IPS-18a (cell line): ENCODE measurements at regions not wholly inside any gene's neighbourhood (a gene's known extent, or its start where the extent isn't known, plus 50 kb on each side); places are given as distances from the start of the nearest gene placed in this dataset.

Experiments
- H3K27ac ChIP-seq: one replicate; pipeline ENCODE4 v1.5.1; 2013; ENCODE audit warnings: low read length
- H3K27me3 ChIP-seq: one replicate; pipeline ENCODE4 v1.6.1; 2013; ENCODE audit warnings: mild to moderate bottlenecking, low read length; ENCODE audit not compliant: control insufficient read depth, insufficient read depth
- H3K36me3 ChIP-seq: one replicate; pipeline ENCODE4 v1.6.1; 2013; ENCODE audit warnings: low read depth, low read length; ENCODE audit not compliant: control insufficient read depth
- H3K4me1 ChIP-seq: one replicate; pipeline ENCODE4 v1.6.1; 2013; ENCODE audit warnings: low read depth, low read length; ENCODE audit not compliant: control insufficient read depth
- H3K4me3 ChIP-seq: one replicate; pipeline ENCODE4 v1.5.1; 2013; ENCODE audit warnings: low read length
- H3K9ac ChIP-seq: one replicate; pipeline ENCODE4 v1.6.1; 2013; ENCODE audit warnings: mild to moderate bottlenecking, low read length, moderate library complexity
- H3K9me3 ChIP-seq: one replicate; pipeline ENCODE4 v1.6.1; 2013; ENCODE audit warnings: low read depth, low read length; ENCODE audit not compliant: control insufficient read depth

DNA sequence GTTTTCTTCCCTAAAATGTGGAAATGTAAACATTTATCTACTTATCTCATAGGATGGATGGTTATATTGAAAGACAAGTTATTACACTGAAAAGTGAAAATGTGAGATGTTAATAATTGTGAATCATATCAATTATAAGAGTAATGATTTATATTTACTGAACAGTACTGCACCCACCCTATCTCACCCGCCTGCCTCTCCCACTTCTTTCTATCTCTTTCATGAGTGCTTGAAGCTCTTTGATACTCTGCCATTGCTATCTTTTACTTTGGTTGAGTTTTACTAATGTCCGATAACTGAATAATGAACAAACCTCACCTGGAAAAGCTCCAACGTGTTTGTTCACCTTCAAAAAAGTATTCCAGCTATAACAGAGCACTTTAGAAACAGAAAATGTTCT is 263.0 kb upstream of the UBASH3B start:
- Histone ChIP-seq H3K4me3 (no peak overlapping the region), H3K9ac (no peak overlapping the region), H3K4me1 (no peaks in the 10 kb centered on the region), H3K27me3 (no peaks in the 10 kb centered on the region), H3K9me3 (no peaks in the 10 kb centered on the region), H3K27ac (no peak overlapping the region), H3K36me3 (no peaks in the 10 kb centered on the region)

DNA sequence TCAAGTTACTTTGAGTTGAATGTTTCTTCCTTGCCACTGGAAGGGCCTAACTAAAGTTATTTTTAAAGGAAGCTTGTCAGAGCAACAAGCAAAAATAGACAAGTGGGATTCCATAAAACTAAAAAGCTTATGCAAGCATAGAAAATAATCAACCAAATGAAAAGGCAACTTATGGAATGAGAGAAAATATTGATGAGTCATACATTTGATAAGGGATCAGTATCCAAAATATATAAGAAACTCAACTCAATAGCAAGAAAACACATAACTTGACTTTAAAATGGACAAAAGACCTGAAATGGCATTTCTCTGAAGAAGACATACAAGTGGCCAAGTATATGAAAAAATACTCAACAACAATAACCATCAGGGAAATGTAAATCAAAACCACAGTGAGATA is 264.5 kb upstream of the UBASH3B start:
- H3K27me3 ChIP-seq, result no peaks in the 10 kb centered on the region
- no peak overlapping the region for H3K9ac ChIP-seq
- H3K27ac ChIP-seq, result no peak overlapping the region
- no peaks in the 10 kb centered on the region for H3K36me3 ChIP-seq
- H3K9me3 ChIP-seq, result no peaks in the 10 kb centered on the region
- H3K4me3 ChIP-seq, result no peak overlapping the region
- H3K4me1 ChIP-seq, result no peaks in the 10 kb centered on the region

DNA sequence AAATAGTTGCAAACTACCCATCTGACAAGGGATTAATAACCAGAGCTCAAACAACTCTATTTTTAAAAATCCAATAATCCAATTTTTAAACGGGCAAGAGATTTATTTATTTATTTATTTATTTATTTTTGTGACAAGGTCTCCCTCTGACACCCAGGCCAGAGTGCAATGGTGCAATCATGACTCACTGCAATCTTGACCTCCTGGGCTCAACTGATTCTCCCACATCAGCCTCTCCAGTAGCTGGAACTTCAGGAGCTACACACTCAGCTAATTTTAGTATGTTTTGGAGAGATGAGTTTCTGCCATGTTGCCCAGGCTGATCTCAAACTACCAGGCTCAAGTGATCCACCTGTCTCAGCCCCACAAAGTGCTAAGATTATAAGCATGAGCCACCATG is 267.2 kb upstream of the BLID start:
- no peaks in the 10 kb centered on the region for H3K9me3 ChIP-seq
- H3K27ac ChIP-seq, result no peak overlapping the region
- no peaks in the 10 kb centered on the region for H3K27me3 ChIP-seq
- no peaks in the 10 kb centered on the region for H3K4me1 ChIP-seq
- H3K36me3 ChIP-seq, result no peaks in the 10 kb centered on the region
- H3K4me3 ChIP-seq, result no peak overlapping the region
- H3K9ac ChIP-seq, result no peak overlapping the region

DNA sequence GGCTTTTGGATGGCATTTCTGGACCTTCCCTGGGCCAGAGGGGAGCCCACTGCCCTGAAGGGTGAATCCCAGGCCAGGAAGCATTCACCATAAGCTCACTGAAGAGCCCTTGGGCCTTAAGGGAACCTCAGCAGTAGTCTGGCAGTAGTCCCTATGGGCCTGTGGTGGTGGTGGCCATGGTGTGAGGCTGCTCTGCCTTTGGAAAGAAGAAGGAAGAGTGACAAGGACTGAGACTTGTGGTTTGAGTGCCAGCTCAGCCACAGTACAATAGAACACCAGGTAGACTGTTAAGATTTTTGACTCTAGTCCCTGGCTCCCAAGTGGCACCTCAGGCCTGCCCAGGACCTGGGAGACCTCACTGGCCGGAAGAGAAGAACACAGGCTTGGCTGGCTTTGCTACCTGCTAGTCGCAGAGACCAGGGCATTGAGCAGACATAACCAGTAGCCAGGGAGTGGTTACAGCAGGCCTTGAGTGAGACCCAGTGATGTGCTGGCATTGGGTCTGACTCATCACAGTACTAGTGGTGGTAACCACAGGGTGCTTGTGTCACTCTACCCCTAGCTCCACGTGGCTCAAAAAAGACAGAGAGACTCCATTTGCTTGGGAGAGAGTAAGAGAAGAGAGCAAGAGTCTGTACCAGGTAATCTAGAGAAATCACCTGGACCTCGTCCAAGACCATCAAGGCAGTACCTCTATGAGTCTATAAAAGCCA is 259.8 kb upstream of the BLID start:
- no peak overlapping the region for H3K9ac ChIP-seq
- H3K27ac ChIP-seq, result no peak overlapping the region
- no peaks in the 10 kb centered on the region for H3K27me3 ChIP-seq
- no peaks in the 10 kb centered on the region for H3K36me3 ChIP-seq
- peaks cover 5% of the 10 kb centered on the region for H3K4me1 ChIP-seq
- no peaks in the 10 kb centered on the region for H3K9me3 ChIP-seq
- H3K4me3 ChIP-seq, result no peak overlapping the region

DNA sequence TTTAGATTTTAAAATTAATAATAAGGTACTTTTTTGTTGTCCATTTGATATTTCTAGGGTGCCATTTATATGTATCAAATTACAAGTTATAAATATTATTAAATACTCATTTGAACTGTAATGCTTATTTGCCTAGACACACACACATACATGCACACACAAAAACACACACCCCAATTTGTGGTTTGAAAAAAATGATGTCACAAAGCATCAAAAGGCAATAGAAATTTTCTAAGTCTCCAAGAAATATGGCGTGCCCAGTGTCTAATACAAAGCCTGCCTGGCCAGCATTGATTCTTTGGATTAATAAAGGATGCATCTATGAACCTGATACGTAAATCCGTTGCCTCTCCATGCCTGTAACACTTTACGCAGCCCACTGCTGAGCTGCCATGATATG is 252.8 kb upstream of the BLID start:
- H3K9me3 ChIP-seq, result no peaks in the 10 kb centered on the region
- peaks cover 6% of the 10 kb centered on the region for H3K4me1 ChIP-seq
- H3K36me3 ChIP-seq, result no peaks in the 10 kb centered on the region
- no peak overlapping the region for H3K9ac ChIP-seq
- H3K4me3 ChIP-seq, result no peak overlapping the region
- H3K27ac ChIP-seq, result no peak overlapping the region
- H3K27me3 ChIP-seq, result no peaks in the 10 kb centered on the region

DNA sequence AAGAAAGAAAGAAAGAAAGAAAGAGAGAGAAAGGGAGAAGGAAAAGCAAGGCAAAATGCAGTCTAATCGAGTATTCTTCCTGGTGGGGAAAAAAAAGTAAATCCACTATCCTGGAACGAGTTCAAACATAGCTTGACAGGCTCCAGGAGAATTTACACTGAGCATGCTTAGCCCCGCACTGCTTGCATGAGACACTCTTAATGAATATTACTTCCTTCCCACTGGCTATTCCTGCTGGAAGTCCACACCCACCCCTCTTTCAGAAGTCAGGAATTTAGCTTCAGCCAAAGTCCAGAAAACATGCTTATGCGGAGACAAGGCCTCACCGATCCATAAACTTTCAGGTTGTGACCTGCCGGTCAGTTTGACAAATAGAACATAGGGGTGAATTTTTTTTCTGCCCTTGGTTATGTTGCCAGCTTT is 251.8 kb upstream of the BLID start:
- H3K36me3 ChIP-seq, result no peaks in the 10 kb centered on the region
- H3K9ac ChIP-seq, result no peak overlapping the region
- no peaks in the 10 kb centered on the region for H3K9me3 ChIP-seq
- H3K4me3 ChIP-seq, result no peak overlapping the region
- H3K4me1 ChIP-seq, result peaks cover 3% of the 10 kb centered on the region
- no peak overlapping the region for H3K27ac ChIP-seq
- no peaks in the 10 kb centered on the region for H3K27me3 ChIP-seq

DNA sequence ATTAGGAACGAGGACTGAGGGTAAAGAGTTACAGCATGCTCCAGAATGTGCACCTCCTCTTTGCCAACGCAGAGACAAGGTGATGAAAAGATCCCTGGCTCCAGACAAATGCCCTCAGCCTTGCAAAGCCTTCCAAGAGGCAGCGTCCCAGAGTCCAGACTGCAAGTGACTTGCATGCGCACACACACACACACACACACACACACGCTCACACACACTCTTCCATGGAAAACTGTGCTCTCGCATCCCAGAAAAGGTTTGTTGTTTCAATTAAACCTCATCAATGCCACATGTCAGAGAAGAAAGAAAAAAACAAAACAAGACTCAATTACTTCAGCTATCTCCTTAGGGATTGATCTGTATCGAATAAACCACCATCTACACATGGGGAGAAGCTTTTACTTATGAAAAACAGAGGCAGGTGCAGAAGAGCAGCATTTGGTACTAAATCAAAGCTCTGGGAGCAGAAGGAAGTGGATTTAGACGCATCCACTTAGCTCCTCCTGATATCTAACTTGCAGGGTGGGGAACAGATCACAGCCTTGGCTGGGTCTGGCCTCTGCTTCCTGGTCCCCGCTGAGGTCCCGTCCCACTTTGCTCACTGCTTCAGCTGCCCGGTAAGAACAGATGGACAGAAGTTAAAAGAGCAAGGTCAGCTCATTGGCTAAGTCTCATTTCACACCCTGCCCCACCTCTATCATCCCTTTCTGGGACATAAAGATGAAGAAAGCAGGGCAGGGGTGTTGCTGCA is 249.8 kb upstream of the BLID start:
- Histone ChIP-seq H3K27me3 (no peaks in the 10 kb centered on the region), H3K36me3 (no peaks in the 10 kb centered on the region), H3K4me3 (no peak overlapping the region), H3K9ac (no peak overlapping the region), H3K4me1 (peaks cover 3% of the 10 kb centered on the region), H3K27ac (no peak overlapping the region), H3K9me3 (no peaks in the 10 kb centered on the region)

DNA sequence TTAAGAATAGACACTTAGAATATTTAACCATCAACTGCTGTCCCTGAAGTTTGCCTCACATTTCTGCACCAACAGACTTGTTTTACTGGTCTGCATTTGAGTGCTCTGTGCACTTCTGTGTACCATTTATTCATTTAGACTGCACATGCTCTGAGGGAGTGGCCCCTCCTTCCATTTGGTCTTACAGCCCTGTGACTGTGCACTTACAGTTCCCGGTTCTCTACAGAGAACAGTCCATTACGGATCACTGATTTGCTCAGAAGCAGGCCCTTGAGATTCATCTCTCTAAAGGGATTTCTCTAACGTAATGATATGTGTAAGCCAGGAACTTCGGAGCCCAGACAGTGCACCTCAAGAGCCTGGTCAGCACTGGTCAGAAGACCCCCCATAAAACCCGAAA is 247.3 kb upstream of the BLID start:
- H3K9ac ChIP-seq, result no peak overlapping the region
- H3K27me3 ChIP-seq, result no peaks in the 10 kb centered on the region

DNA sequence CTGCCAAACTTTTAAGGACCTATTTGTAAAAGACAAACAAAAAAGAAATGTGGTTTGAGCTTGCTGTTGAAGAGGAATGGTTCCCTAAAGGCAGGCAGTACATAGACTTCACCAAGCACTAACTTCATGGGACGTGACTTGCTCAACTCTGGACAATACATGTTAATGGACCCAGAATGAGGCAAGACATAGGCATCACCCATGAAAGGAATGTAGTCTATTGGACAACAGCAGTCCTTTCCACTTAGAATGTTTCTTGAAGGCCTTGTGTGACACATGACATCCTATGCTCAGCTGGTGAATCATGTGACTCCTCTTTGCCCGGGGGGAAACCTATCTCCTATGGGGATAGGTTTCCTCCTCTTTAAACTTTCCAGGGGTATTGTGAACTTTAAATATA is 246.4 kb upstream of the BLID start:
- Histone ChIP-seq H3K36me3 (no peaks in the 10 kb centered on the region), H3K4me1 (peaks cover 3% of the 10 kb centered on the region), H3K27me3 (no peaks in the 10 kb centered on the region), H3K4me3 (no peak overlapping the region), H3K9ac (no peak overlapping the region), H3K27ac (no peak overlapping the region), H3K9me3 (no peaks in the 10 kb centered on the region)

More for the DNA sequence above, 247.3 kb upstream of the BLID start:
- no peak overlapping the region for H3K4me3 ChIP-seq
- H3K4me1 ChIP-seq, result peaks cover 3% of the 10 kb centered on the region
- no peaks in the 10 kb centered on the region for H3K36me3 ChIP-seq
- H3K9me3 ChIP-seq, result no peaks in the 10 kb centered on the region
- H3K27ac ChIP-seq, result no peak overlapping the region

DNA sequence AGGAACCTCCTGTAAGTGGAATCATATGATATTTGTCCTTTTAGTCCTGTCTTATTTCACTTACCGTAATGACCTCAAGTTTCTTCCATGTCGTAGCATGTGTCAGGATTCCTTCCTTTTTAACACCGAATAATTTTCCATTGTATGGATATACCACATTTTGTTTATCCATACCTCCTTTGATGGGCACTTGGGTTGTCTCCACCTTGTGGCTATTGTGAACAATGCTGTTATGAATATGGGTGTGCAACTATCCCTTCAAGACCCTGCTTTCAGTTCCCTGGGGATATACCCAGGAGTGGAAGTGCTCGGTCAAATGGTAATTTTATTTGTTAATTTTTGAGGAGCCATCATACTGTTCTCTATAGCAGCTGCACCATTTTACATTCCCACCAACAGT is 244.9 kb upstream of the BLID start:
- Histone ChIP-seq H3K4me3 (no peak overlapping the region), H3K27ac (no peak overlapping the region), H3K9ac (no peak overlapping the region), H3K27me3 (no peaks in the 10 kb centered on the region), H3K9me3 (no peaks in the 10 kb centered on the region), H3K36me3 (no peaks in the 10 kb centered on the region), H3K4me1 (peaks cover under 1% of the 10 kb centered on the region)

DNA sequence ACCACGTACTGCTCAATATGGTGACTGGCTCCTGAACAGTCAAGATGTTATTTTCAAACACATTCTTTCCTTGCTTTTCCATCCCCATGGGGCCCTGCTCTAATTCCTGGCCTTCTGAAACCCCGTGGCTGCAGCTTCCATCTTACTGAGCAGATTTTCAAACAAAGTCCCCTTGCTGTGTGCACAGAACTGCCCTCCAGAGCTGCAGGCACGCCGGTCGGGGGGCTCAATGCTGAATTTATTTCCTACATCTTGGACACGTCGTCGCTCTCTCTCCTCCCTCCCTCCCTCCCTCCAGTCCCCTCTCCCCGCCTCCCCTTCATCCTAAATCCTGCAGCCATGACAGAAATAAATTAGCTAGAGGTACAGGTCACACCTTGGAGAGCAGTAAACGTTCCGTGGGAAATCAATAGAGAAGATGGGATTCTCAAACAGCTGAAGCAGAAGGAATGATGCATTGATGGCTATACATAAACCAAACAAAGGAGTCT is 243.1 kb upstream of the BLID start:
- Histone ChIP-seq H3K27ac (no peak overlapping the region), H3K27me3 (no peaks in the 10 kb centered on the region), H3K4me1 (no peaks in the 10 kb centered on the region), H3K9ac (no peak overlapping the region), H3K36me3 (no peaks in the 10 kb centered on the region), H3K4me3 (no peak overlapping the region), H3K9me3 (no peaks in the 10 kb centered on the region)

DNA sequence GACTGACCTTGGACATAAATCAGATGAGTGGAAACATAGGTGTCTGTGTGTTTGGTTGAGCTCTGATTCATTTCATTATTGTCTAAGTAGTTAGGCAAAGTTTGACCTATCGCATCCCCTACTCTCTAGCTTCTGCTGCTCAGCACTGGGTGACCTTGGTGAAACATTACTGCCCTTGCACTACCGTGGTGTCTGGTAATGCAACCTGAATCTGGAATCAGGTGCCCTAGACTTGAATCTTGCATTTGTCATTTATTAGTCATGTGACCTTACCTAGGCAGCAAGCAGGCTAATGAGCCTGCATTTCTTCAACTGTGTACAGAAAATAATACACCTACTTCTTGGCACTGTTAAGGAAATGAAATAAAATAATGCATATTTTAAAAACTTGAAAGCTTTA is 242.3 kb upstream of the BLID start:
- Histone ChIP-seq H3K9me3 (no peaks in the 10 kb centered on the region), H3K4me1 (no peaks in the 10 kb centered on the region), H3K4me3 (no peak overlapping the region), H3K9ac (no peak overlapping the region), H3K27ac (no peak overlapping the region), H3K36me3 (no peaks in the 10 kb centered on the region), H3K27me3 (no peaks in the 10 kb centered on the region)
